KMS-11 (cell line): ENCODE measurements at regions not wholly inside any gene's neighbourhood (a gene's known extent, or its start where the extent isn't known, plus 50 kb on each side); places are given as distances from the start of the nearest gene placed in this dataset.

Experiments used
- H2AFZ ChIP-seq: fragments of 200-600 bp; sonication (generic); 2 replicates; pipeline ENCODE4 v1.6.1; 2016; ENCODE audit warnings: antibody characterized with exemption, mixed run types, low read depth
- H3K27ac ChIP-seq: fragments of 200-600 bp; sonication (generic); 2 replicates; pipeline ENCODE4 v1.6.1; 2016; ENCODE audit warnings: mild to moderate bottlenecking, mixed run types
- H3K27me3 ChIP-seq: fragments of 200-600 bp; sonication (generic); 2 replicates; pipeline ENCODE4 v1.6.1; 2017; ENCODE audit warnings: mild to moderate bottlenecking, low read depth, mixed run types, moderate library complexity; ENCODE audit not compliant: insufficient read depth
- H3K36me3 ChIP-seq: fragments of 200-600 bp; sonication (generic); 2 replicates; pipeline ENCODE4 v1.6.1; 2017; ENCODE audit warnings: mild to moderate bottlenecking, mixed run types; ENCODE audit not compliant: insufficient read depth
- H3K4me1 ChIP-seq: fragments of 200-600 bp; sonication (generic); 2 replicates; pipeline ENCODE4 v1.6.1; 2016; ENCODE audit warnings: mild to moderate bottlenecking, low read depth, mixed run types; ENCODE audit not compliant: poor library complexity, severe bottlenecking
- H3K4me2 ChIP-seq: fragments of 200-600 bp; sonication (generic); 2 replicates; pipeline ENCODE4 v1.7.0; 2016; ENCODE audit warnings: mild to moderate bottlenecking, mixed run types
- H3K4me3 ChIP-seq: fragments of 200-600 bp; sonication (generic); IDR thresholded peaks from 2 replicates; pipeline ENCODE4 v1.6.1; 2017; ENCODE audit warnings: low read depth, low read length, mixed read lengths; ENCODE audit not compliant: insufficient read depth
- H3K79me2 ChIP-seq: fragments of 200-600 bp; sonication (generic); 2 replicates; pipeline ENCODE4 v1.6.1; 2016; ENCODE audit warnings: low read depth, mixed run types; ENCODE audit not compliant: insufficient read depth
- H3K9ac ChIP-seq: fragments of 200-600 bp; sonication (generic); 2 replicates; pipeline ENCODE4 v1.6.1; 2016; ENCODE audit warnings: mild to moderate bottlenecking, mixed run types
- H4K20me1 ChIP-seq: fragments of 200-600 bp; sonication (generic); 2 replicates; pipeline ENCODE4 v1.6.1; 2016; ENCODE audit warnings: mild to moderate bottlenecking, mixed run types; ENCODE audit not compliant: insufficient read depth
- TF ChIP-seq, protein P1 (sequence below): fragments of 200-600 bp; sonication (generic); conservative IDR thresholded peaks from 2 replicates; pipeline ENCODE4 v1.6.1; 2017; ENCODE audit warnings: low read depth, mild to moderate bottlenecking, antibody characterized with exemption, low read length, moderate library complexity, mixed read lengths

DNA sequence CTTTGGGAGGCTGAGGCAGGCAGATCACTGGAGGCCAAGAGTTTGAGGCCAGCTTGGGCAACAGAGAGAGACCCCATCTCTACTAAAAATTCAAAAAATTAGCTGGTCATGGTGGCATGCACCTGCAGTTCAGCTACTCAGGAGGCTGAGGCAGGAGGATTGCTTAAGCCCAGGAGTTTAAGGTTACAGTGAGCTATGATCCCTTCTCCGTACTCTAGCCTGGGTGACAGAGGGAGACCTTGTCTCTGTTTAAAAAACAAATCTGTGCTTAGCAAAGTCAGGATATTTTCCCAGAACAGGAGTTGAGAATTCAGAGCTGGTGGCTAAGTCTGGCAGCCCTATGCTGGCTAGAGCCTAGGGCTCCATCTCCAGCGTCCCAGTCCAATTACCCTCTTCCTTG, 142.9 kb upstream of the PZP start:
- H3K4me2 ChIP-seq = no peak overlapping the region
- TF ChIP-seq, protein P1, sequence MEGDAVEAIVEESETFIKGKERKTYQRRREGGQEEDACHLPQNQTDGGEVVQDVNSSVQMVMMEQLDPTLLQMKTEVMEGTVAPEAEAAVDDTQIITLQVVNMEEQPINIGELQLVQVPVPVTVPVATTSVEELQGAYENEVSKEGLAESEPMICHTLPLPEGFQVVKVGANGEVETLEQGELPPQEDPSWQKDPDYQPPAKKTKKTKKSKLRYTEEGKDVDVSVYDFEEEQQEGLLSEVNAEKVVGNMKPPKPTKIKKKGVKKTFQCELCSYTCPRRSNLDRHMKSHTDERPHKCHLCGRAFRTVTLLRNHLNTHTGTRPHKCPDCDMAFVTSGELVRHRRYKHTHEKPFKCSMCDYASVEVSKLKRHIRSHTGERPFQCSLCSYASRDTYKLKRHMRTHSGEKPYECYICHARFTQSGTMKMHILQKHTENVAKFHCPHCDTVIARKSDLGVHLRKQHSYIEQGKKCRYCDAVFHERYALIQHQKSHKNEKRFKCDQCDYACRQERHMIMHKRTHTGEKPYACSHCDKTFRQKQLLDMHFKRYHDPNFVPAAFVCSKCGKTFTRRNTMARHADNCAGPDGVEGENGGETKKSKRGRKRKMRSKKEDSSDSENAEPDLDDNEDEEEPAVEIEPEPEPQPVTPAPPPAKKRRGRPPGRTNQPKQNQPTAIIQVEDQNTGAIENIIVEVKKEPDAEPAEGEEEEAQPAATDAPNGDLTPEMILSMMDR = no peak
- no peaks in the 10 kb centered on the region for H4K20me1 ChIP-seq
- H3K36me3 ChIP-seq = no peaks in the 10 kb centered on the region
- no peaks in the 10 kb centered on the region for H3K79me2 ChIP-seq
- no peak overlapping the region for H3K27ac ChIP-seq
- H2AFZ ChIP-seq = no peak overlapping the region
- no peaks in the 10 kb centered on the region for H3K4me1 ChIP-seq
- H3K4me3 ChIP-seq = no peak overlapping the region
- no peak overlapping the region for H3K9ac ChIP-seq
- no peaks in the 10 kb centered on the region for H3K27me3 ChIP-seq

- H4K20me1 ChIP-seq = no peaks in the 10 kb centered on the region
- H2AFZ ChIP-seq = no peak overlapping the region
- no peaks in the 10 kb centered on the region for H3K36me3 ChIP-seq
- TF ChIP-seq, protein P1 = no peak
- no peak overlapping the region for H3K4me2 ChIP-seq
- H3K4me1 ChIP-seq = no peaks in the 10 kb centered on the region
- no peak overlapping the region for H3K27ac ChIP-seq
- H3K9ac ChIP-seq = no peak overlapping the region
- no peaks in the 10 kb centered on the region for H3K27me3 ChIP-seq
- H3K4me3 ChIP-seq = no peak overlapping the region
- no peaks in the 10 kb centered on the region for H3K79me2 ChIP-seq
Measured at GRCh38 chr12:9349888-9350885, 142.0 kb upstream of the PZP start.

GRCh38 chr12:9348906-9349518, 140.8 kb upstream of the PZP start:
- Histone ChIP-seq H3K27me3 (no peaks in the 10 kb centered on the region), H3K27ac (no peak overlapping the region), H3K9ac (no peak overlapping the region), H3K79me2 (no peaks in the 10 kb centered on the region), H4K20me1 (no peaks in the 10 kb centered on the region), H3K4me1 (no peaks in the 10 kb centered on the region), H2AFZ (no peak overlapping the region), H3K4me2 (no peak overlapping the region), H3K36me3 (no peaks in the 10 kb centered on the region), H3K4me3 (no peak overlapping the region)
- TF ChIP-seq, protein P1 = no peak

DNA sequence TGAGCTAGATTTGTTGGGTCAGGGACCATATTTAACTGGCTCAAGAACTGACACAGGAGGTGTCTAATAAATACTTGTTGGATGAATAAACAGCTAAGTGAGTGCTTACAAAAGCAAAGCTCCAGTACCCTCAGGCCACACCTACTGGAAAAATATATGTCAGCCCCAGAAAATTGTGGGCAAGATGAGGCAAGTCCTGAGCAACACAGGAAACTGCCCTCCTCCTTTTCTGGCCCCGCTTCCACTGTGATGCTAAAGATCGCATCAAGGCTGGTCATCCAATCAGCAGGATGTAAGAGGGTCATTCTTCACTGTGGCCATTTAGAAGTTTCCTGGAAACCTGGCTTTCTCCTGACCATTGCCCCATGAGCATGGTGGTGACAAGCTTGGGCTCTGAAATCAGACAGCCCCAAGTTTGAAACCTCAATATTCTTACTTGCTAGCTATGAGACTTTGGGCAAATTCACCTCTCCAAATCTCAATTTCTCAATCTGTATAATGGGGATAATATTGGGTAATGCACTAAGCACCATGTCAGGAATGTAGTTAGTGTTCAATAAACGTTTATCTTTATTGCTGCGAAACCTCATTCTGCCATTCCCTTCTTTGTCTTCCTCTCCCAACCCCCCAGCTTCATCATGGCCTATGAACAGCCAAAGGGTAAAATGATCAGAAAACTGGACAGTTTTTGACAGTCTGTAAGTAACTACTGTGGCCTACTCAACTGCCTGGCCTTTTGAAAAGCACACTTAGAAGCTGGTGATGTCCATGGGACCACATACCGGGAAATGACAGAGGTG, 139.3 kb upstream of the PZP start:
- no peak overlapping the region for H2AFZ ChIP-seq
- H3K4me1 ChIP-seq = no peaks in the 10 kb centered on the region
- H3K79me2 ChIP-seq = no peaks in the 10 kb centered on the region
- no peak overlapping the region for H3K27ac ChIP-seq
- H3K4me3 ChIP-seq = no peak overlapping the region
- no peaks in the 10 kb centered on the region for H4K20me1 ChIP-seq
- TF ChIP-seq, protein P1 = no peak
- no peaks in the 10 kb centered on the region for H3K27me3 ChIP-seq
- H3K36me3 ChIP-seq = no peaks in the 10 kb centered on the region
- H3K9ac ChIP-seq = no peak overlapping the region
- no peak overlapping the region for H3K4me2 ChIP-seq
